ENCODE measurements at regions not wholly inside any gene's neighbourhood (a gene's known extent, or its start where the extent isn't known, plus 50 kb on each side); places are given as distances from the start of the nearest gene placed in this dataset.

DNA sequence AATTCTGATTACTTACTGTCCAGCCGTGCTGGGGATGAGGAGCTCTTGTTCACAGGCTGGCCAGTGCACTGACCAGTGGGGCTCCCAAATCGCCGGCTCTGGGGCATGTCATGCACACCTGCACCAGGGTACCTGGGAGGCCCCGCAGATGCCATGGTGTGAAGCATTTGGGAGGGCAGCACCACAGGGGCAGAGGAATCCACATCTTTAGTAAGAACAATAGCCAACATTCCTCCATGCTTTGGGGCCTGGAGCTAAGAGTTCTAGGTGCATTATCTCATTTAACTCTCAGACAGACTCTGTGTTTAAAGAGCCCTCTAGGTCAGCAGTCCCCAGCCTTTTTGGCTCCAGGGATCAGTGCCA lies 104.2 kb downstream of the ACKR3 start:
- Histone ChIP-seq H3K36me3 (ENCODE audit: control insufficient read depth in 2 of 2, insufficient read depth in 2 of 2, low read length in 2 of 2) (no peaks in the 10 kb centered on the region), H3K4me1 (ENCODE audit: control insufficient read depth, insufficient read depth, low read length) (peaks cover 12% of the 10 kb centered on the region), H3K9ac (ENCODE audit: low read length in 2 of 2) (no peak overlapping the region), H3K4me3 (ENCODE audit: low read length in 2 of 2) (no peak overlapping the region), H3K27me3 (ENCODE audit: control insufficient read depth in 1 of 2, insufficient read depth in 2 of 2, low read length in 2 of 2) (no peaks in the 10 kb centered on the region), H3K9me3 (ENCODE audit: control insufficient read depth in 2 of 2, low read length in 2 of 2) (no peaks in the 10 kb centered on the region), H3K27ac (ENCODE audit: low read length) (no peak overlapping the region)

GRCh38 chr2:236674238-236674637 lies 104.6 kb downstream of the ACKR3 start:
- H3K4me3 ChIP-seq (ENCODE audit: low read length in 2 of 2), result no peak overlapping the region
- no peak overlapping the region for H3K27ac ChIP-seq (ENCODE audit: low read length)
- H3K36me3 ChIP-seq (ENCODE audit: control insufficient read depth in 2 of 2, insufficient read depth in 2 of 2, low read length in 2 of 2), result no peaks in the 10 kb centered on the region
- no peaks in the 10 kb centered on the region for H3K27me3 ChIP-seq (ENCODE audit: control insufficient read depth in 1 of 2, insufficient read depth in 2 of 2, low read length in 2 of 2)
- peaks cover 12% of the 10 kb centered on the region for H3K4me1 ChIP-seq (ENCODE audit: control insufficient read depth, insufficient read depth, low read length)
- H3K9ac ChIP-seq (ENCODE audit: low read length in 2 of 2), result no peak overlapping the region
- no peaks in the 10 kb centered on the region for H3K9me3 ChIP-seq (ENCODE audit: control insufficient read depth in 2 of 2, low read length in 2 of 2)

- Histone ChIP-seq H3K4me3 (ENCODE audit: low read length in 2 of 2) (no peak overlapping the region), H3K27ac (ENCODE audit: low read length) (no peak overlapping the region), H3K9ac (ENCODE audit: low read length in 2 of 2) (no peak overlapping the region), H3K4me1 (ENCODE audit: control insufficient read depth, insufficient read depth, low read length) (peaks cover 12% of the 10 kb centered on the region), H3K27me3 (ENCODE audit: control insufficient read depth in 1 of 2, insufficient read depth in 2 of 2, low read length in 2 of 2) (no peaks in the 10 kb centered on the region), H3K36me3 (ENCODE audit: control insufficient read depth in 2 of 2, insufficient read depth in 2 of 2, low read length in 2 of 2) (no peaks in the 10 kb centered on the region), H3K9me3 (ENCODE audit: control insufficient read depth in 2 of 2, low read length in 2 of 2) (no peaks in the 10 kb centered on the region)
These were observed 105.0 kb downstream of the ACKR3 start for GRCh38 chr2:236674646-236675045.

DNA sequence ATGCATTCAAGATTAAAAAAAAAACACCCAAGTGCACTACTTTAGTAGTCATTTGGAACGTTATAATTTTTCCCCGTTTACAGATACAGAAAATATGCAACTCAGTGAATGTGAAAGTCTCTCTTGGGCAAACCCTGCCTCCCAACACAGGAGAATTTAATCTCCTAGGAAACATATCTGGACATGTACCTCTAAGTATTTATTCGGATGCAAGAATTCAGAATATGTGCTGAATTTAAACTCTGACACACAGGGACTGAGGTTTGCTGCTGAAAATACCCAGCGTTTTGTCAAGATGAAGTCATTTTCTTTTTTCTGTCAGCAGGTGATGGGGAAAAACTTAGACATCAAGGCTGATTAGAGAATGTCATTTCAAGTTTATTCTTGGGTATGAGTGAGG lies 105.4 kb downstream of the ACKR3 start:
- Histone ChIP-seq H3K27ac (ENCODE audit: low read length) (no peak overlapping the region), H3K36me3 (ENCODE audit: control insufficient read depth in 2 of 2, insufficient read depth in 2 of 2, low read length in 2 of 2) (no peaks in the 10 kb centered on the region), H3K9ac (ENCODE audit: low read length in 2 of 2) (no peak overlapping the region)

GRCh38 chr2:236675526-236675925 lies 105.9 kb downstream of the ACKR3 start:
- H3K4me1 ChIP-seq (ENCODE audit: control insufficient read depth, insufficient read depth, low read length), result peaks cover 12% of the 10 kb centered on the region
- H3K9me3 ChIP-seq (ENCODE audit: control insufficient read depth in 2 of 2, low read length in 2 of 2), result no peaks in the 10 kb centered on the region
- no peak overlapping the region for H3K27ac ChIP-seq (ENCODE audit: low read length)

More for the DNA sequence above, 105.4 kb downstream of the ACKR3 start:
- no peaks in the 10 kb centered on the region for H3K9me3 ChIP-seq (ENCODE audit: control insufficient read depth in 2 of 2, low read length in 2 of 2)
- no peak overlapping the region for H3K4me3 ChIP-seq (ENCODE audit: low read length in 2 of 2)
- H3K4me1 ChIP-seq (ENCODE audit: control insufficient read depth, insufficient read depth, low read length), result peaks cover 12% of the 10 kb centered on the region
- no peaks in the 10 kb centered on the region for H3K27me3 ChIP-seq (ENCODE audit: control insufficient read depth in 1 of 2, insufficient read depth in 2 of 2, low read length in 2 of 2)

GRCh38 chr2:236676136-236676873 lies 106.7 kb downstream of the ACKR3 start:
- Histone ChIP-seq H3K27ac (ENCODE audit: low read length) (no peak overlapping the region), H3K9me3 (ENCODE audit: control insufficient read depth in 2 of 2, low read length in 2 of 2) (no peaks in the 10 kb centered on the region), H3K36me3 (ENCODE audit: control insufficient read depth in 2 of 2, insufficient read depth in 2 of 2, low read length in 2 of 2) (no peaks in the 10 kb centered on the region), H3K4me1 (ENCODE audit: control insufficient read depth, insufficient read depth, low read length) (peaks cover 12% of the 10 kb centered on the region), H3K4me3 (ENCODE audit: low read length in 2 of 2) (no peak overlapping the region), H3K9ac (ENCODE audit: low read length in 2 of 2) (no peak overlapping the region), H3K27me3 (ENCODE audit: control insufficient read depth in 1 of 2, insufficient read depth in 2 of 2, low read length in 2 of 2) (peaks cover 0 to 2% of the 10 kb centered on the region in 2 donors)

More at GRCh38 chr2:236675526-236675925, 105.9 kb downstream of the ACKR3 start:
- H3K36me3 ChIP-seq (ENCODE audit: control insufficient read depth in 2 of 2, insufficient read depth in 2 of 2, low read length in 2 of 2), result no peaks in the 10 kb centered on the region
- no peak overlapping the region for H3K9ac ChIP-seq (ENCODE audit: low read length in 2 of 2)
- no peaks in the 10 kb centered on the region for H3K27me3 ChIP-seq (ENCODE audit: control insufficient read depth in 1 of 2, insufficient read depth in 2 of 2, low read length in 2 of 2)
- H3K4me3 ChIP-seq (ENCODE audit: low read length in 2 of 2), result no peak overlapping the region

DNA sequence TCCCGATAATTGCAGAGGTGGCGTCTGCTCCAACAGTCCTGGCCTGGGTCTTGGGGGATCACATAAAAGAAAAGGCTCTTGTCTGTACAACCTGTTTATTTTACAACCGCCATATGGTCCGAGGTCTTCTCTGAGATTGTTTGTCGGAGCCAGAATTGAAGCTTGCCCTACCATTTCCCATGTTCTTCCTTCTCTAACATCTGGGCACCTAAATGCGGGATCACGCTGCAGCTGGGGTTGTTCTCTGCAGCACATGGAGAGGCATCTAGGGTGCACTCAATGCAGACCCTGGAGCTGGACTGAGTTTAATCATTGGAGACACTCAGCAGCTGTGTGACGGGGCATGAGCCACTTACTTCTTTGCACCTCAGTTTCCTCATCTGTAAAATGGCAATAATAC lies 107.7 kb downstream of the ACKR3 start:
- Histone ChIP-seq H3K36me3 (ENCODE audit: control insufficient read depth in 2 of 2, insufficient read depth in 2 of 2, low read length in 2 of 2) (no peaks in the 10 kb centered on the region), H3K9ac (ENCODE audit: low read length in 2 of 2) (no peak overlapping the region), H3K9me3 (ENCODE audit: control insufficient read depth in 2 of 2, low read length in 2 of 2) (no peaks in the 10 kb centered on the region), H3K27me3 (ENCODE audit: control insufficient read depth in 1 of 2, insufficient read depth in 2 of 2, low read length in 2 of 2) (peaks cover 0 to 2% of the 10 kb centered on the region in 2 donors), H3K27ac (ENCODE audit: low read length) (no peak overlapping the region), H3K4me1 (ENCODE audit: control insufficient read depth, insufficient read depth, low read length) (peaks cover 12% of the 10 kb centered on the region), H3K4me3 (ENCODE audit: low read length in 2 of 2) (no peak overlapping the region)

DNA sequence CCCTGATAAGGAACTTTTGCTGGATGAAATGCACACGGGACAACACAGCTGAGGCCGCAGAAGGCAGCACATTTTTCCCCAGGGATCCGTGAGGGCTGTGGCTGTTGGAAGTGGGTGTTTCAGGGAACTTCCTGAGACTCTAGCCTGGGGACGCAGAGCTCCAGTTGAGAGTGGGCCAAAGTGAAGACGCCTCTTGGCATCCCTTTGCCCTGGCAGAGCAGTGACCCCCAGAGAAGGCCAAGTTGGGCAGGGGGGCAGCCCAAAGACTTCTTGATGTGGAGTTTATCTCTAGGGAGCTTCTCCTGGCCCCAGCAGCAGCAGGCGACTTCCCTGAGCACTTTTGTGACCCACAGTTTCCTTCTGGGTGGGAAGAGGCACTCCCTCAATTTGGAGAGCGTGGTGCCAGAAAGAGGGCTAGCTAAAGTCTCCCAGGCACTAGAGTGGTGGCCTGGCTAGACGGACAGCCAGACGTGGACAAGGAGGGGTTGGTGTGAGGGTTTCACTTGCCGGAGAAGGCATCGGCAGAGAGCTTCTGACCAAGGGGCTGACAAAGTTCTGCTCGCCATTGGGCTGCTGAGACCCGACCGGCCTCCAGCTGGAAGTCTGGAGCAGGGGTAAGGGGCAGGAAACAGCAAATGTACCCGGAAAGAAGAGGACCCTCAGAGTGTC lies 108.8 kb downstream of the ACKR3 start:
- Histone ChIP-seq H3K4me1 (ENCODE audit: control insufficient read depth, insufficient read depth, low read length) (peaks cover 12% of the 10 kb centered on the region), H3K27ac (ENCODE audit: low read length) (no peak overlapping the region), H3K36me3 (ENCODE audit: control insufficient read depth in 2 of 2, insufficient read depth in 2 of 2, low read length in 2 of 2) (no peaks in the 10 kb centered on the region), H3K9me3 (ENCODE audit: control insufficient read depth in 2 of 2, low read length in 2 of 2) (no peaks in the 10 kb centered on the region), H3K27me3 (ENCODE audit: control insufficient read depth in 1 of 2, insufficient read depth in 2 of 2, low read length in 2 of 2) (peaks cover 0 to 2% of the 10 kb centered on the region in 2 donors), H3K4me3 (ENCODE audit: low read length in 2 of 2) (no peak overlapping the region), H3K9ac (ENCODE audit: low read length in 2 of 2) (no peak overlapping the region)

DNA sequence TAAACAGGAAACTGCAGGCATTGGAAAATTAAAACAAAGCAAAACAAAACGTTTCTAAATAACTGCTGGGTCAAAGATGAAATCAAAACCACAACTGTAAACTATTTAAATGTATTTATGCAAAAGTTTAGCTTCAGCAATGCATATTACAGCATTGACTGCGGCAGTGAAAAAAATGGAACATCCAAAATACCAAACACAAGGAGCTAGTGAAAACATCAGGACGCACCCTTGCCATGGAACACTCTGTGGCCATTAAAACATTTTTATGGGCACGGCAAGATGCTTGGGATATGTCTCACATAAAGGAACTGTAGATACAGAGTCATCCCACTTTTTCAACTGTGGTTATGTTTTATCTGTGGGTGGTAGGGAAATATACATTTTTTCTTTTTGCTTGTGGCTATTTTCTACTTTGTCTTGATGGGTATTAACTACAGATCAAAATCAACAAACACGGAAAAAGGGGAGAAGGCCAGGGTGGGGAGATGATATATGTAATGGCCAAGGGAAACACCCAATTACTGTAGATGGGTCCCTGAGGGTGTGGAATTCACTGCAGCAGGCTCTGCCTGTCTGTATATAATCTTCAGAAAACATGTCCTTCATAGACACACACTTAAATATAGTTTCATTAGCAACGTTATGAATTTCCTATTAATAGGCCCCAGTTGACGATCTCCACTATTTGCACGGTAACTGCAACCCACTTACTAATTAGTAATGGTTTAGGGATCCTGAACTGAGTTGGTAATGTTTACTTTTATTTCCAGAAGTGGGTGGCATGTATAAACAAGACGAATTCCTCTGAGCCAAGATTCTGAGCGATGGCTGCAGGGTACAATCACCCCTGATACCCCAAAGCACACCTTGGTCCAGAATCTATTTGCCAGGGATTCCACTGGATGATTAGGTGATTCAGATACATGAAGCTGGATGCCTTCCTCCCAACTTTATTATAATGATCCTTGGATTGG lies 110.5 kb downstream of the ACKR3 start:
- Histone ChIP-seq H3K4me1 (ENCODE audit: control insufficient read depth, insufficient read depth, low read length) (peaks cover 12% of the 10 kb centered on the region), H3K9ac (ENCODE audit: low read length in 2 of 2) (no peak overlapping the region), H3K27ac (ENCODE audit: low read length) (no peak overlapping the region), H3K27me3 (ENCODE audit: control insufficient read depth in 1 of 2, insufficient read depth in 2 of 2, low read length in 2 of 2) (peaks cover 0 to 2% of the 10 kb centered on the region in 2 donors), H3K9me3 (ENCODE audit: control insufficient read depth in 2 of 2, low read length in 2 of 2) (no peaks in the 10 kb centered on the region), H3K36me3 (ENCODE audit: control insufficient read depth in 2 of 2, insufficient read depth in 2 of 2, low read length in 2 of 2) (no peaks in the 10 kb centered on the region), H3K4me3 (ENCODE audit: low read length in 2 of 2) (no peak overlapping the region)

GRCh38 chr2:236682651-236683422 lies 113.2 kb downstream of the ACKR3 start:
- H3K4me3 ChIP-seq (ENCODE audit: low read length in 2 of 2), result no peak overlapping the region
- no peaks in the 10 kb centered on the region for H3K9me3 ChIP-seq (ENCODE audit: control insufficient read depth in 2 of 2, low read length in 2 of 2)
- H3K36me3 ChIP-seq (ENCODE audit: control insufficient read depth in 2 of 2, insufficient read depth in 2 of 2, low read length in 2 of 2), result no peaks in the 10 kb centered on the region
- H3K4me1 ChIP-seq (ENCODE audit: control insufficient read depth, insufficient read depth, low read length), result no peaks in the 10 kb centered on the region
- H3K27me3 ChIP-seq (ENCODE audit: control insufficient read depth in 1 of 2, insufficient read depth in 2 of 2, low read length in 2 of 2), result peaks cover 0 to 2% of the 10 kb centered on the region in 2 donors
- no peak overlapping the region for H3K27ac ChIP-seq (ENCODE audit: low read length)
- H3K9ac ChIP-seq (ENCODE audit: low read length in 2 of 2), result no peak overlapping the region

All from stomach smooth muscle (tissue), 2 donors.